Progenitor cell of endocrine pancreas (in vitro differentiated cells): ENCODE measurements at regions not wholly inside any gene's neighbourhood (a gene's known extent, or its start where the extent isn't known, plus 50 kb on each side); places are given as distances from the start of the nearest gene placed in this dataset.

Experiments used
- DNase-seq: peaks from one replicate; pipeline ENCODE4 v3.0.0; 2021; ENCODE audit warnings: low spot score; ENCODE audit not compliant: unreplicated experiment
- H3K27ac Mint-ChIP-seq: 2 replicates; pipeline ENCODE4 v1.8.0; 2021; ENCODE audit warnings: mild to moderate bottlenecking, moderate library complexity, mixed read lengths
- H3K27me3 Mint-ChIP-seq: 2 replicates; pipeline ENCODE4 v1.8.0; 2021; ENCODE audit warnings: mixed read lengths
- H3K36me3 Mint-ChIP-seq: 2 replicates; pipeline ENCODE4 v1.8.0; 2022; ENCODE audit warnings: mixed read lengths; ENCODE audit not compliant: insufficient read depth
- H3K4me1 Mint-ChIP-seq: 2 replicates; pipeline ENCODE4 v1.8.0; 2021; ENCODE audit warnings: low read depth, mixed read lengths
- H3K4me3 Mint-ChIP-seq: 2 replicates; pipeline ENCODE4 v1.8.0; 2021; ENCODE audit warnings: low read depth, mild to moderate bottlenecking, moderate library complexity, mixed read lengths
- H3K9me3 Mint-ChIP-seq: 2 replicates; pipeline ENCODE4 v1.8.0; 2021; ENCODE audit warnings: low read depth, mixed read lengths
- TF ChIP-seq, protein P1 (sequence below): fragments of 200-600 bp; sonication (generic); IDR thresholded peaks from one replicate; pipeline ENCODE4 v1.5.0; 2021; ENCODE audit warnings: antibody characterized with exemption, mild to moderate bottlenecking; ENCODE audit not compliant: unreplicated experiment

GRCh38 chr11:127612607-127613006, 612.0 kb upstream of the KIRREL3 start:
- H3K36me3 Mint-ChIP-seq, result no peaks in the 10 kb centered on the region
- H3K4me1 Mint-ChIP-seq, result no peaks in the 10 kb centered on the region
- no peak for DNase-seq
- no peaks in the 10 kb centered on the region for H3K27me3 Mint-ChIP-seq
- TF ChIP-seq, protein P1, sequence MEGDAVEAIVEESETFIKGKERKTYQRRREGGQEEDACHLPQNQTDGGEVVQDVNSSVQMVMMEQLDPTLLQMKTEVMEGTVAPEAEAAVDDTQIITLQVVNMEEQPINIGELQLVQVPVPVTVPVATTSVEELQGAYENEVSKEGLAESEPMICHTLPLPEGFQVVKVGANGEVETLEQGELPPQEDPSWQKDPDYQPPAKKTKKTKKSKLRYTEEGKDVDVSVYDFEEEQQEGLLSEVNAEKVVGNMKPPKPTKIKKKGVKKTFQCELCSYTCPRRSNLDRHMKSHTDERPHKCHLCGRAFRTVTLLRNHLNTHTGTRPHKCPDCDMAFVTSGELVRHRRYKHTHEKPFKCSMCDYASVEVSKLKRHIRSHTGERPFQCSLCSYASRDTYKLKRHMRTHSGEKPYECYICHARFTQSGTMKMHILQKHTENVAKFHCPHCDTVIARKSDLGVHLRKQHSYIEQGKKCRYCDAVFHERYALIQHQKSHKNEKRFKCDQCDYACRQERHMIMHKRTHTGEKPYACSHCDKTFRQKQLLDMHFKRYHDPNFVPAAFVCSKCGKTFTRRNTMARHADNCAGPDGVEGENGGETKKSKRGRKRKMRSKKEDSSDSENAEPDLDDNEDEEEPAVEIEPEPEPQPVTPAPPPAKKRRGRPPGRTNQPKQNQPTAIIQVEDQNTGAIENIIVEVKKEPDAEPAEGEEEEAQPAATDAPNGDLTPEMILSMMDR, result no peak
- H3K27ac Mint-ChIP-seq, result no peak overlapping the region
- H3K4me3 Mint-ChIP-seq, result no peak overlapping the region
- H3K9me3 Mint-ChIP-seq, result no peaks in the 10 kb centered on the region

- Mint-ChIP-seq H3K4me1 (no peaks in the 10 kb centered on the region), H3K27ac (no peak overlapping the region)
Observed at GRCh38 chr11:127609025-127609773, 608.6 kb upstream of the KIRREL3 start.

GRCh38 chr11:127607487-127608085, 607.0 kb upstream of the KIRREL3 start:
- DNase-seq, result no peak
- no peak overlapping the region for H3K4me3 Mint-ChIP-seq
- H3K36me3 Mint-ChIP-seq, result no peaks in the 10 kb centered on the region
- no peaks in the 10 kb centered on the region for H3K4me1 Mint-ChIP-seq
- H3K9me3 Mint-ChIP-seq, result no peaks in the 10 kb centered on the region
- TF ChIP-seq, protein P1, result no peak
- no peak overlapping the region for H3K27ac Mint-ChIP-seq
- H3K27me3 Mint-ChIP-seq, result no peaks in the 10 kb centered on the region

More at GRCh38 chr11:127609025-127609773, 608.6 kb upstream of the KIRREL3 start:
- no peaks in the 10 kb centered on the region for H3K36me3 Mint-ChIP-seq
- no peaks in the 10 kb centered on the region for H3K9me3 Mint-ChIP-seq
- no peak overlapping the region for H3K4me3 Mint-ChIP-seq
- H3K27me3 Mint-ChIP-seq, result no peaks in the 10 kb centered on the region
- DNase-seq, result no peak
- TF ChIP-seq, protein P1, result peak; percentile 41

- Mint-ChIP-seq H3K27ac (no peak overlapping the region), H3K4me3 (no peak overlapping the region), H3K9me3 (no peaks in the 10 kb centered on the region), H3K27me3 (no peaks in the 10 kb centered on the region), H3K36me3 (no peaks in the 10 kb centered on the region), H3K4me1 (peaks cover 9% of the 10 kb centered on the region)
- DNase-seq, result no peak
- TF ChIP-seq, protein P1, result no peak
Observed at GRCh38 chr11:127601578-127601977, 601.0 kb upstream of the KIRREL3 start.

GRCh38 chr11:127600674-127601073, 600.1 kb upstream of the KIRREL3 start:
- no peaks in the 10 kb centered on the region for H3K27me3 Mint-ChIP-seq
- peaks cover 12% of the 10 kb centered on the region for H3K4me1 Mint-ChIP-seq
- H3K9me3 Mint-ChIP-seq, result no peaks in the 10 kb centered on the region
- TF ChIP-seq, protein P1, result no peak
- peak overlapping the region; percentile 90 for H3K27ac Mint-ChIP-seq
- DNase-seq, result no peak
- H3K36me3 Mint-ChIP-seq, result no peaks in the 10 kb centered on the region
- H3K4me3 Mint-ChIP-seq, result no peak overlapping the region
